ENCODE measurements at regions not wholly inside any gene's neighbourhood (a gene's known extent, or its start where the extent isn't known, plus 50 kb on each side); places are given as distances from the start of the nearest gene placed in this dataset.

DNA sequence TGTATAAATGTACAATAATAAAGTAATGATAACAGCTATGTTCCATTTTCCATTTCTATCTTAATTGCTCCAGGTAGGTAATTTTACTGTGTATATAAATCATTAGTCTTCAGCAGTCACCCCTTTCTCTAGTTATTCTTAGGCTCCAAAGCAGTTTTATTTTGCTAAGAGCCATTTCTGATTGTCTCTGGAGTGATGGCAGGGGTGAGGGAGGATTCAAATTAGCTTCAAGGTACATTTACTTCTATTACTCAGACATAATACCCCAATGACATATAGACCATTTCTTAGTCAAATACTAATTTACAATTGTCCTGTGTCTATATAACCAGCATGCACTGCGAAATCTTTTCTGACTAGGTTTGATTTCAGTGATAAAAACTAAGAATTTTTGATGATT lies 663.4 kb upstream of the PRMT6 start:
- TF ChIP-seq, protein P1, sequence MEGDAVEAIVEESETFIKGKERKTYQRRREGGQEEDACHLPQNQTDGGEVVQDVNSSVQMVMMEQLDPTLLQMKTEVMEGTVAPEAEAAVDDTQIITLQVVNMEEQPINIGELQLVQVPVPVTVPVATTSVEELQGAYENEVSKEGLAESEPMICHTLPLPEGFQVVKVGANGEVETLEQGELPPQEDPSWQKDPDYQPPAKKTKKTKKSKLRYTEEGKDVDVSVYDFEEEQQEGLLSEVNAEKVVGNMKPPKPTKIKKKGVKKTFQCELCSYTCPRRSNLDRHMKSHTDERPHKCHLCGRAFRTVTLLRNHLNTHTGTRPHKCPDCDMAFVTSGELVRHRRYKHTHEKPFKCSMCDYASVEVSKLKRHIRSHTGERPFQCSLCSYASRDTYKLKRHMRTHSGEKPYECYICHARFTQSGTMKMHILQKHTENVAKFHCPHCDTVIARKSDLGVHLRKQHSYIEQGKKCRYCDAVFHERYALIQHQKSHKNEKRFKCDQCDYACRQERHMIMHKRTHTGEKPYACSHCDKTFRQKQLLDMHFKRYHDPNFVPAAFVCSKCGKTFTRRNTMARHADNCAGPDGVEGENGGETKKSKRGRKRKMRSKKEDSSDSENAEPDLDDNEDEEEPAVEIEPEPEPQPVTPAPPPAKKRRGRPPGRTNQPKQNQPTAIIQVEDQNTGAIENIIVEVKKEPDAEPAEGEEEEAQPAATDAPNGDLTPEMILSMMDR (conservative IDR thresholded peaks at IDR 0.05; ENCODE audit: low read depth, low read length): no peak
- TF ChIP-seq EZH2 (IDR thresholded peaks at IDR 0.05; ENCODE audit: borderline replicate concordance, low read depth, low read length, poor library complexity, severe bottlenecking): no peak

Data from A673 (cell line).